ENCODE measurements at regions not wholly inside any gene's neighbourhood (a gene's known extent, or its start where the extent isn't known, plus 50 kb on each side); places are given as distances from the start of the nearest gene placed in this dataset.

- TF ChIP-seq, protein P1, sequence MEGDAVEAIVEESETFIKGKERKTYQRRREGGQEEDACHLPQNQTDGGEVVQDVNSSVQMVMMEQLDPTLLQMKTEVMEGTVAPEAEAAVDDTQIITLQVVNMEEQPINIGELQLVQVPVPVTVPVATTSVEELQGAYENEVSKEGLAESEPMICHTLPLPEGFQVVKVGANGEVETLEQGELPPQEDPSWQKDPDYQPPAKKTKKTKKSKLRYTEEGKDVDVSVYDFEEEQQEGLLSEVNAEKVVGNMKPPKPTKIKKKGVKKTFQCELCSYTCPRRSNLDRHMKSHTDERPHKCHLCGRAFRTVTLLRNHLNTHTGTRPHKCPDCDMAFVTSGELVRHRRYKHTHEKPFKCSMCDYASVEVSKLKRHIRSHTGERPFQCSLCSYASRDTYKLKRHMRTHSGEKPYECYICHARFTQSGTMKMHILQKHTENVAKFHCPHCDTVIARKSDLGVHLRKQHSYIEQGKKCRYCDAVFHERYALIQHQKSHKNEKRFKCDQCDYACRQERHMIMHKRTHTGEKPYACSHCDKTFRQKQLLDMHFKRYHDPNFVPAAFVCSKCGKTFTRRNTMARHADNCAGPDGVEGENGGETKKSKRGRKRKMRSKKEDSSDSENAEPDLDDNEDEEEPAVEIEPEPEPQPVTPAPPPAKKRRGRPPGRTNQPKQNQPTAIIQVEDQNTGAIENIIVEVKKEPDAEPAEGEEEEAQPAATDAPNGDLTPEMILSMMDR (conservative IDR thresholded peaks at IDR 0.05) = no peak
- no peak for TF ChIP-seq EZH2 (IDR thresholded peaks at IDR 0.05; ENCODE audit: low read depth)
Measured at GRCh38 chr2:42941633-42942176, 149.3 kb upstream of the HAAO start.

Data from PC-9 (cell line).